ENCODE measurements at regions not wholly inside any gene's neighbourhood (a gene's known extent, or its start where the extent isn't known, plus 50 kb on each side); places are given as distances from the start of the nearest gene placed in this dataset.
A peak's percentile ranks its signal among the peaks of the same experiment; 100 is the strongest.

DNA sequence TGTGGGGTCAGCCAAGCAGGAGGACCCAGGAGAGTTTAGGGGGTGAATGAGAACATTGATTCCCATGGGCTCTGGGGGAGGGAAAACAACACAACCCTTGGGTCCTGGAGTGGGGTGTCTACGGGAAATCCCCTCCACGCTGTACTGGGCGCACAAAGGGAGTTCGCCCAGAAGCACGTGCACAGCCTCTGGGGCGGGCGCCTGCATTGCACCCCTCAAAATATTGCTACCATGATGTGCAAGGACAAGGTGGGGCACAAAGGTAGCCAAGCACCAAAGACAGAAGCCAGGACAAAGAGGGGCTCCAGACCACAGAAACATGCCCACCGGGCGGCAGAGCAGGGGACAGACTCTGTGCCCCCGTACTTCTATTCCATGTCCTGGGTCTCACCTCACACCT is 74.9 kb upstream of the EIF5 start:
- no peak overlapping the region for H3K27ac ChIP-seq
- 94 to 100% (median 96%) methylated on average over 9 to 10 of the region's 10 CpGs for WGBS, 4 donors
- intact Hi-C loops (cut with DNase I) = no loop called here
- peaks cover 0 to 16% (median 5%) of the 10 kb centered on the region in 12 donors for H3K4me1 ChIP-seq
- no peaks in the 10 kb centered on the region for H3K36me3 ChIP-seq
- peaks cover 0 to 5% (median 0%) of the 10 kb centered on the region in 9 donors for H3K27me3 ChIP-seq
- ATAC-seq = no peak
- TF ChIP-seq, protein P1, sequence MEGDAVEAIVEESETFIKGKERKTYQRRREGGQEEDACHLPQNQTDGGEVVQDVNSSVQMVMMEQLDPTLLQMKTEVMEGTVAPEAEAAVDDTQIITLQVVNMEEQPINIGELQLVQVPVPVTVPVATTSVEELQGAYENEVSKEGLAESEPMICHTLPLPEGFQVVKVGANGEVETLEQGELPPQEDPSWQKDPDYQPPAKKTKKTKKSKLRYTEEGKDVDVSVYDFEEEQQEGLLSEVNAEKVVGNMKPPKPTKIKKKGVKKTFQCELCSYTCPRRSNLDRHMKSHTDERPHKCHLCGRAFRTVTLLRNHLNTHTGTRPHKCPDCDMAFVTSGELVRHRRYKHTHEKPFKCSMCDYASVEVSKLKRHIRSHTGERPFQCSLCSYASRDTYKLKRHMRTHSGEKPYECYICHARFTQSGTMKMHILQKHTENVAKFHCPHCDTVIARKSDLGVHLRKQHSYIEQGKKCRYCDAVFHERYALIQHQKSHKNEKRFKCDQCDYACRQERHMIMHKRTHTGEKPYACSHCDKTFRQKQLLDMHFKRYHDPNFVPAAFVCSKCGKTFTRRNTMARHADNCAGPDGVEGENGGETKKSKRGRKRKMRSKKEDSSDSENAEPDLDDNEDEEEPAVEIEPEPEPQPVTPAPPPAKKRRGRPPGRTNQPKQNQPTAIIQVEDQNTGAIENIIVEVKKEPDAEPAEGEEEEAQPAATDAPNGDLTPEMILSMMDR (IDR thresholded peaks at IDR 0.05) = no peak
- TF ChIP-seq POLR2A (IDR thresholded peaks at IDR 0.05) = no peak
- no peak overlapping the region for H3K4me3 ChIP-seq
- no peaks in the 10 kb centered on the region for H3K9me3 ChIP-seq
- DNase-seq = no peak

DNA sequence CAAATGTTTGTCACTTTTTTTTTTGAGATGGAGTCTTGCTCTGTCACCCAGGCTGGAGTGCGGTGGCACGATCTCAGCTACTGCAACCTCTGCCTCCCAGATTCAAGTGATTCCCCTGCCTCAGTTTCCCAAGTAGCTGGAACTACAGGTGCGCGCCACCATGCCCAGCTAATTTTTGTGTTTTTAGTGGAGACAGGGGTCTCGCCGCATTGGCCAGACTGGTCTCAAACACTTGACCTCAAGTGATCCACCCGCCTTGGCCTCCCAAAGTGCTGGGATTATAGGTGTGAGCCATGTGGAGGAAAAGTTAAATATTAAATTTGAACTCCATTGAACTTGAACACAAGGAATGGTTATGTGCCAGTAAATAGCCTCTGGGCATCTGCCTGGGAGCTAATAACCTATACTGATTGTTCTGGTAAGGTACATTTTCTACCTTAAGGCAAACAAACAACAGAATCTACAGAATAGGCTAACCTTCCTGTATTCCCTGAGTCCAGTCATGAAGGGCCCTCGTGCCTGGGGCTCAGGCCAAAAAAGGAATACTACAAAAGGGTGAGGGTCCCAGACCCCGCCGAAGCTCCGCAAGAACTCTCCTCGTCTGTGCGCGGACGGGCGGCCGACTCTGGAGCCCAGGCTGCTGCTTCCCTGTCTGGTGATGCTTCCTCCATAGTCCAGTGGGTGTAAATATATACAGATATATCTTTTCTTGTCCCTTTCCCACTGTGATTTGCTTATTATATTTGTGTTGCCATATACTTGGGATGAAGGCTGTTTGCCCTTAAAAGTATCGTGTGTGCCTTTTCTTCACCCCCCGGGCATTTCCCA is 74.0 kb upstream of the EIF5 start:
- peak overlapping the region; percentile 27 to 63 (median 52) for H3K4me3 ChIP-seq
- peaks cover 0 to 16% (median 5%) of the 10 kb centered on the region in 12 donors for H3K4me1 ChIP-seq
- no peaks in the 10 kb centered on the region for H3K9me3 ChIP-seq
- peaks cover 0 to 13% (median 0%) of the 10 kb centered on the region in 9 donors for H3K27me3 ChIP-seq
- WGBS, 4 donors = 45 to 62% (median 48%) methylated on average over 18 to 19 of the region's 19 CpGs
- TF ChIP-seq, protein P1 (IDR thresholded peaks at IDR 0.05) = no peak
- no peak for TF ChIP-seq POLR2A (IDR thresholded peaks at IDR 0.05)
- H3K27ac ChIP-seq = peak overlapping the region; percentile 24 to 86 (median 74)
- intact Hi-C loops (cut with DNase I) = no loop called here
- ATAC-seq (peak in 3 of 4 donors; percentile 54 to 65 (median 64)), DNase-seq (no peak)
- H3K36me3 ChIP-seq = no peaks in the 10 kb centered on the region

DNA sequence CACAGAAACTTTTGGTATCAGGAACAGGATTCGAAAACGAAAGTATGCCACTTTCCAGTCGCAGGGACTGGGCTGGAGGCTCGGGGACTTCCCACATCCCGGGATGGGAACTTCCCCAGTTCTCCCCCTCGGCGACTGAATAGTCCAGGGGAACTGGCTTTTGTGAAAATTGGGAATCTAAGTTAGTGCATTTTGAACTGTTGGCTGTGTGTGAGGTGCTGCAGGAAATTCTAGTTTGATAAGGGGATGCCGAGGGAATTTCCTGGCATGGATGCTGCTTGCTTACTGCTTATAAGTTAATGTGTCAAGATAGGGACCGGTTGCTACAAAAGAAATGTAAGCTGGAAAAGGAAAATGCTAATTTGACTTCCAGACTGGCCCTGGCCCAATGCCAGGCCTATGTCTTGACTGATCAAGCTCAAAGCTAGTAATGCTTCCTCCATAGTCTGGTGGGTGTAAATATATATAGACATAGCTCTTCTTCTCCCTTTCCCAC is 73.4 kb upstream of the EIF5 start:
- Histone ChIP-seq H3K27ac (peak overlapping the region; percentile 24 to 86 (median 74)), H3K9me3 (no peaks in the 10 kb centered on the region), H3K4me1 (peaks cover 0 to 16% (median 5%) of the 10 kb centered on the region in 12 donors), H3K27me3 (peaks cover 0 to 11% (median 0%) of the 10 kb centered on the region in 9 donors), H3K4me3 (peak overlapping the region; percentile 27 to 63 (median 52)), H3K36me3 (no peaks in the 10 kb centered on the region)
- WGBS, 4 donors = 1 to 9% (median 3%) methylated on average over 9 of the region's 9 CpGs
- ATAC-seq (peak; percentile 66 to 95 (median 76)), DNase-seq (peak in 4 of 5 donors; percentile 44 to 67 (median 55))
- TF ChIP-seq, protein P1 (IDR thresholded peaks at IDR 0.05) = no peak
- TF ChIP-seq POLR2A (IDR thresholded peaks at IDR 0.05) = no peak
- intact Hi-C loops (cut with DNase I) = no loop called here

GRCh38 chr14:103267226-103267910 is 66.7 kb upstream of the EIF5 start:
- no peak for DNase-seq
- no peak overlapping the region for H3K4me3 ChIP-seq
- ATAC-seq = no peak
- peaks cover 0 to 23% (median 2%) of the 10 kb centered on the region in 9 donors for H3K27me3 ChIP-seq
- no peak overlapping the region for H3K27ac ChIP-seq
- no peaks in the 10 kb centered on the region for H3K36me3 ChIP-seq
- TF ChIP-seq POLR2A (IDR thresholded peaks at IDR 0.05) = no peak
- TF ChIP-seq, protein P1 (IDR thresholded peaks at IDR 0.05) = no peak
- no peaks in the 10 kb centered on the region for H3K9me3 ChIP-seq
- 77 to 84% (median 78%) methylated on average over 11 of the region's 11 CpGs for WGBS, 4 donors
- intact Hi-C loops (cut with DNase I) = no loop called here
- no peaks in the 10 kb centered on the region for H3K4me1 ChIP-seq
